A673 (cell line): ENCODE measurements at regions not wholly inside any gene's neighbourhood (a gene's known extent, or its start where the extent isn't known, plus 50 kb on each side); places are given as distances from the start of the nearest gene placed in this dataset.

Experiments used
- EZH2 ChIP-seq: fragments of 200-600 bp; sonication (generic); IDR thresholded peaks from 2 replicates; pipeline ENCODE4 v1.6.1; 2017; ENCODE audit warnings: borderline replicate concordance, low read depth, mild to moderate bottlenecking, mixed read lengths, antibody characterized with exemption, low read length; ENCODE audit not compliant: poor library complexity, severe bottlenecking
- TF ChIP-seq, protein P1 (sequence below): fragments of 300-800, 200-600 bp; sonication (generic); conservative IDR thresholded peaks from 2 replicates; pipeline ENCODE4 v1.5.1; 2017; ENCODE audit warnings: low read depth, mild to moderate bottlenecking, antibody characterized with exemption, low read length, moderate library complexity, mixed read lengths

DNA sequence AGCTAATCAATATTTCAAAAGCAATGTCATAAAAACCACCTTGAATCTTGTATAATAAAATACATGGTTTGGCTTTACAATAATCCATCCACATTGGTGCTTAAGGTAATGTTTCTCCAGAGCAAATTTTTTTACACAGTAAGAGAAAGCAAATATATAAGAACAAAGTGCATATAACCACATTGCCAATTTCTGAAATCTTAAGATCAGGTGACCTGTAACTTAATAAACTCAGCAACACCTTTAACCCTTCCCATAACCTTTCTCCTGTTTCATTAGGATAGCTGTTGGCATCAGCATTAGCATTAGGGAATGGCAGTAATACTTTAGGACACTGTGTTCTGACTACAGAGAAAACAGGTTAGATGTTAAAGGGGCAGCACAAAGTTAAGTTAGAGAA is 155.9 kb upstream of the SEMA3D start:
- TF ChIP-seq, protein P1, sequence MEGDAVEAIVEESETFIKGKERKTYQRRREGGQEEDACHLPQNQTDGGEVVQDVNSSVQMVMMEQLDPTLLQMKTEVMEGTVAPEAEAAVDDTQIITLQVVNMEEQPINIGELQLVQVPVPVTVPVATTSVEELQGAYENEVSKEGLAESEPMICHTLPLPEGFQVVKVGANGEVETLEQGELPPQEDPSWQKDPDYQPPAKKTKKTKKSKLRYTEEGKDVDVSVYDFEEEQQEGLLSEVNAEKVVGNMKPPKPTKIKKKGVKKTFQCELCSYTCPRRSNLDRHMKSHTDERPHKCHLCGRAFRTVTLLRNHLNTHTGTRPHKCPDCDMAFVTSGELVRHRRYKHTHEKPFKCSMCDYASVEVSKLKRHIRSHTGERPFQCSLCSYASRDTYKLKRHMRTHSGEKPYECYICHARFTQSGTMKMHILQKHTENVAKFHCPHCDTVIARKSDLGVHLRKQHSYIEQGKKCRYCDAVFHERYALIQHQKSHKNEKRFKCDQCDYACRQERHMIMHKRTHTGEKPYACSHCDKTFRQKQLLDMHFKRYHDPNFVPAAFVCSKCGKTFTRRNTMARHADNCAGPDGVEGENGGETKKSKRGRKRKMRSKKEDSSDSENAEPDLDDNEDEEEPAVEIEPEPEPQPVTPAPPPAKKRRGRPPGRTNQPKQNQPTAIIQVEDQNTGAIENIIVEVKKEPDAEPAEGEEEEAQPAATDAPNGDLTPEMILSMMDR, result no peak
- no peak for TF ChIP-seq EZH2
